Pancreas (tissue), 10 donors: ENCODE measurements at regions not wholly inside any gene's neighbourhood (a gene's known extent, or its start where the extent isn't known, plus 50 kb on each side); places are given as distances from the start of the nearest gene placed in this dataset.

ENCODE experiments used
- ATAC-seq, 4 donors: fragments of 200-7000 bp; cut with Tn5 transposase; one replicate each; pipeline versions ENCODE4 v1.8.0 to v1.9.1; 2020; ENCODE audit warnings: mild to moderate bottlenecking in 4 of 4, moderate library complexity in 4 of 4
- DNase-seq, 6 donors: peaks; one replicate each; pipeline ENCODE4 v3.0.0-alpha.2; 2020
- FAIRE-seq: peaks from 2 replicates; lab custom pipeline; 2012; peaks lifted over from hg19 to GRCh38; lab: Jason Lieb, UNC
- H3K27ac ChIP-seq, 4 donors: fragments of 200-600 bp; sonication (generic); 1 replicate in 3 of 4; 2 replicates in 1 of 4; pipeline versions ENCODE4 v1.5.0 to v1.8.0; 2020
- H3K27me3 ChIP-seq, 4 donors: fragments of 200-600 bp; one replicate each; pipeline ENCODE4 v1.8.0; 2021
- H3K36me3 ChIP-seq, 3 donors: fragments of 200-600 bp; sonication (generic) in 1 of 3; one replicate each; pipeline versions ENCODE4 v1.5.0 to v1.8.0; 2020 to 2021
- H3K4me1 ChIP-seq, 3 donors: fragments of 200-600 bp; one replicate each; pipeline ENCODE4 v1.8.0; 2021
- H3K4me3 ChIP-seq, 4 donors: fragments of 200-600 bp; sonication (generic) in 2 of 4; one replicate each; pipeline versions ENCODE4 v1.5.0 to v1.8.0; 2020 to 2021
- H3K9me3 ChIP-seq, 4 donors: fragments of 200-600 bp; one replicate each; pipeline ENCODE4 v1.8.0; 2021
- WGBS, 2 donors: extraction: QIAGEN DNeasy Blood & Tissue Kit; methylation state at CpG; one replicate each; pipeline ENCODE4 v1.1.7; 2013; 5-methylcytosine and 5-hydroxymethylcytosine counted together
- intact Hi-C, 3 donors: fragments of 100-400 bp; cut with DNase I; formaldehyde crosslinking; loops; one replicate each; pipeline versions ENCODE4 v1.11.1 to v1.14.2; 2022
- TF ChIP-seq, protein P1 (sequence below), 4 donors: fragments of 200-600 bp; sonication (generic) in 3 of 4; IDR thresholded peaks; one replicate each; pipeline versions ENCODE4 v1.5.0 to v1.8.0; 2021; ENCODE audit warnings: antibody characterized with exemption in 4 of 4
- donor health status: healthy with polysubstance abuse.
- donor health status: DM: no; HTN: no; CAD: no; lungs with moderate emphysema.
- donor health status: DM: no; HTN: no; CAD: no.
- donor health status: control.
- donor health status: control.
- donor health status: Bipolar disorder and iron deficiency.
- donor health status: DM: yes; HTN: yes; CAD: no.
- donor health status: DM: no; HTN: no; CAD: no.
- donor health status: DM: no; HTN: no; CAD: no.
- donor health status: DM: yes; HTN: yes; CAD: no.

DNA sequence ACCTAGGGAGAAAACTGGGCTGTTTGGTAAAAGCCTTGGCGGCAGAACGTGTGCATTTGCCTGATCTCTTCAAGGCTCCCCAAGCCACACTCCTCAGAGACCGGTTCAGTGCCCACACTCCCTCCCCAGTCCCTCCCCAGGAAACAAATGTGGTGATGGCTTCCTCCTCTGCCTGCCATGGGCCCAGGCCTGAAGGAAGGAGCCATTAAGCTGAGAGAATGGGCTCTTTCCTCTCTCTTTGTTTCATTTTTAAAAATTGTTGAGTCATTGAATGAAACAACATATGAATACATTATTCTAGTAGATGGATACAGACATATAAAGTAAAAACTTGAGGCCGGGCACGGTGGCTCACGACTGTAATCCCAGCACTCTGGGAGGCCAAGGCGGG is 50.6 kb upstream of the YWHAQ start:
- DNase-seq (no peak), FAIRE-seq (no peak)
- no peaks in the 10 kb centered on the region for H3K4me1 ChIP-seq

DNA sequence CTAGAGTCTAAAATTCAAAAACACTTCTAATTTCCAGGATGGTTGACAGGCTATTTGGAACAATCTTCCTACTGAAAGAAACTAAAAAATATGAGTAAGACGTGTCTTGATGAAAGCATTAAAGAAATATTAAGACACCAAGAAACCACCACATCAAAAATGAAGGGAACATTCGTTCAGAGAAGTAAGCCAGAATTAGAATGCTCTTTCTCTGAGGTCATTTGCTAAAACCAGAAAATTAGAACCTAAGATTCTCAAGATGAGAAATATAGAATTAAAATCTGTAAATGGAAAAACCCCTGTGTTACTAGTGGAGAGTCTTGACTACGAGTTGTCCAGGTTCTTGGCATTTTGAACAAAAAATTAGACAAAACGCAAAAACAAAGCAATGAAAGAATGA is 54.8 kb upstream of the YWHAQ start:
- Histone ChIP-seq H3K36me3 (no peaks in the 10 kb centered on the region), H3K27me3 (no peaks in the 10 kb centered on the region), H3K4me3 (no peak overlapping the region), H3K27ac (no peak overlapping the region), H3K4me1 (no peaks in the 10 kb centered on the region), H3K9me3 (no peaks in the 10 kb centered on the region)
- ATAC-seq (no peak), FAIRE-seq (no peak), DNase-seq (no peak)
- intact Hi-C loops, result no loop called here
- TF ChIP-seq, protein P1, sequence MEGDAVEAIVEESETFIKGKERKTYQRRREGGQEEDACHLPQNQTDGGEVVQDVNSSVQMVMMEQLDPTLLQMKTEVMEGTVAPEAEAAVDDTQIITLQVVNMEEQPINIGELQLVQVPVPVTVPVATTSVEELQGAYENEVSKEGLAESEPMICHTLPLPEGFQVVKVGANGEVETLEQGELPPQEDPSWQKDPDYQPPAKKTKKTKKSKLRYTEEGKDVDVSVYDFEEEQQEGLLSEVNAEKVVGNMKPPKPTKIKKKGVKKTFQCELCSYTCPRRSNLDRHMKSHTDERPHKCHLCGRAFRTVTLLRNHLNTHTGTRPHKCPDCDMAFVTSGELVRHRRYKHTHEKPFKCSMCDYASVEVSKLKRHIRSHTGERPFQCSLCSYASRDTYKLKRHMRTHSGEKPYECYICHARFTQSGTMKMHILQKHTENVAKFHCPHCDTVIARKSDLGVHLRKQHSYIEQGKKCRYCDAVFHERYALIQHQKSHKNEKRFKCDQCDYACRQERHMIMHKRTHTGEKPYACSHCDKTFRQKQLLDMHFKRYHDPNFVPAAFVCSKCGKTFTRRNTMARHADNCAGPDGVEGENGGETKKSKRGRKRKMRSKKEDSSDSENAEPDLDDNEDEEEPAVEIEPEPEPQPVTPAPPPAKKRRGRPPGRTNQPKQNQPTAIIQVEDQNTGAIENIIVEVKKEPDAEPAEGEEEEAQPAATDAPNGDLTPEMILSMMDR (IDR thresholded peaks at IDR 0.05), result no peak
- 85 to 90% methylated on average over 4 of the region's 4 CpGs for WGBS, 2 donors

More for the DNA sequence above, 50.6 kb upstream of the YWHAQ start:
- TF ChIP-seq, protein P1 (IDR thresholded peaks at IDR 0.05), result no peak
- no peak overlapping the region for H3K27ac ChIP-seq
- H3K27me3 ChIP-seq, result no peaks in the 10 kb centered on the region
- no peaks in the 10 kb centered on the region for H3K36me3 ChIP-seq
- H3K9me3 ChIP-seq, result no peaks in the 10 kb centered on the region
- intact Hi-C loops, result no loop called here
- no peak overlapping the region for H3K4me3 ChIP-seq
- WGBS, 2 donors, result 86 to 90% methylated on average over 7 of the region's 7 CpGs
- no peak for ATAC-seq

DNA sequence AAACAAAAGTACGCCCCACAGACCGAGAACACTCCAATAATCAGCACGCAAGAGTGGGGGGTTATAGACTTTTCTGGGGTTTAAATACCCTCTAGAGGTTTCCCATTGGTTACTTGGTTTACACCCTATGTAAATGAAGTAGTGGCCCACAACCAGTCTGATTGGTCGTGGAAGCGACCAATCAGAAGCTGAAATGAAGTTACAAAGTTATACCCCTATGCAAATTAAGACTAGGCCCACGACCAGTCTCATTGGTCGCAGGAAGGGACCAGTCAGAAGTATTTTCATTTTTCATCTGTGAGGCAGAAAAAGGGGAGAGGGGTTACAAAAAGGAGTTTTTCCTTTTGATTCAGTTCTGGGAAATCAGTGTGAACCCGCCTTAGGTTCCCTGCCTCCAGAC is 55.3 kb upstream of the YWHAQ start:
- WGBS, 2 donors, result 88 to 95% methylated on average over 8 of the region's 8 CpGs
- H3K36me3 ChIP-seq, result no peaks in the 10 kb centered on the region
- no peaks in the 10 kb centered on the region for H3K4me1 ChIP-seq
- H3K27ac ChIP-seq, result no peak overlapping the region
- no peak overlapping the region for H3K4me3 ChIP-seq
- no peaks in the 10 kb centered on the region for H3K27me3 ChIP-seq
- DNase-seq (no peak), ATAC-seq (no peak), FAIRE-seq (no peak)
- intact Hi-C loops, result no loop called here
- TF ChIP-seq, protein P1 (IDR thresholded peaks at IDR 0.05), result no peak
- no peaks in the 10 kb centered on the region for H3K9me3 ChIP-seq

DNA sequence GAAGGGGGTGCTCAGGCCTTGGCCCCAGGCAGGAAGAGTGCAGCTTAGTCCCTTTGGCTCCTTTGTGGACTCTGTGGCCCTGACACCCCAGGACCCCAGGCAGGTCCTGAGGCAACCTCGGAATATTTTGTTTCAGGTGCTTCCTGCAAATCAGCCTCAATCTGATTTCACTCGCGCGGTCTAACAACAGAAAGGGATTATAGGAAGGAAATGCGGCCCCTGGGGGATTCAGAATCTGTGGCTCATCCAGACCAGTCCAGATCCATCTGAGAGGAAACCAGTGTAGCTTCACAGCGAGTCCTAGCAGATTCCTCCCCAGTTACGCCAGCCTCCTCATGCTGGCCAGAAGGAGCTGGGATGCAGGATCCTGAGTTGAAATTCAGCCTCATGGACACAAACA is 59.5 kb upstream of the YWHAQ start:
- no peak for FAIRE-seq

More for the DNA sequence above, 59.5 kb upstream of the YWHAQ start:
- Histone ChIP-seq H3K4me3 (no peak overlapping the region), H3K36me3 (no peaks in the 10 kb centered on the region), H3K27ac (no peak overlapping the region), H3K27me3 (no peaks in the 10 kb centered on the region), H3K9me3 (no peaks in the 10 kb centered on the region), H3K4me1 (no peaks in the 10 kb centered on the region)
- intact Hi-C loops, result no loop called here
- TF ChIP-seq, protein P1 (IDR thresholded peaks at IDR 0.05), result no peak
- no peak for ATAC-seq
- DNase-seq, result no peak
- 84 to 89% methylated on average over 7 of the region's 7 CpGs for WGBS, 2 donors
